Uterus (tissue), 2 donors: ENCODE measurements at regions not wholly inside any gene's neighbourhood (a gene's known extent, or its start where the extent isn't known, plus 50 kb on each side); places are given as distances from the start of the nearest gene placed in this dataset.

Experiments
- POLR2A ChIP-seq, 2 donors: fragments of 450-650 bp; IDR thresholded peaks; one replicate each; pipeline ENCODE4 v1.6.1; 2016; ENCODE audit warnings: antibody characterized with exemption in 2 of 2, mild to moderate bottlenecking in 1 of 2, moderate library complexity in 1 of 2
- TF ChIP-seq, protein P1 (sequence below), 4 experiments: fragments of 200-600 bp in 2 of 4; fragments of 450-650 bp in 2 of 4; sonication (generic) in 2 of 4; IDR thresholded peaks; one replicate each; pipeline ENCODE4 v1.5.1; 2016 to 2019; ENCODE audit warnings: antibody characterized with exemption in 4 of 4, mild to moderate bottlenecking in 2 of 4, moderate library complexity in 1 of 4

DNA sequence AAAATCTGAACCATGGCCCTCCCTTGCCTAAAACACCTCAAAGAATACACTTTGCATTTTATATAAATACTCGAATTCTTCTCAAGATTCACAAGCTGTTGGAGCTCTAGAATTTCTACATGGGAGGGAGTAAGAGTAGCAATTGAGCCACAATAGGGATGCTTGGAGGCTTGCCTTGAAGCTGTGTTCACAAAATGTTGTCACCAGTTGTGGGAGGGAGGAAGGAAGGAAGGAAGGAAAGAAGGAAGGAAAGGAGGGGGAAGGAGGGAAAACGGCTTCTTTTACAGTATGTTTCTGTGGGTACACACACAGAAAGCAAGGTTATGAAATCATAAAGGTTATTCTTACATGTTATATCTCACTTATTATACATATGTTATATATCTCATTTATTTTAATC lies 128.6 kb upstream of the PEG3 start:
- TF ChIP-seq, protein P1, sequence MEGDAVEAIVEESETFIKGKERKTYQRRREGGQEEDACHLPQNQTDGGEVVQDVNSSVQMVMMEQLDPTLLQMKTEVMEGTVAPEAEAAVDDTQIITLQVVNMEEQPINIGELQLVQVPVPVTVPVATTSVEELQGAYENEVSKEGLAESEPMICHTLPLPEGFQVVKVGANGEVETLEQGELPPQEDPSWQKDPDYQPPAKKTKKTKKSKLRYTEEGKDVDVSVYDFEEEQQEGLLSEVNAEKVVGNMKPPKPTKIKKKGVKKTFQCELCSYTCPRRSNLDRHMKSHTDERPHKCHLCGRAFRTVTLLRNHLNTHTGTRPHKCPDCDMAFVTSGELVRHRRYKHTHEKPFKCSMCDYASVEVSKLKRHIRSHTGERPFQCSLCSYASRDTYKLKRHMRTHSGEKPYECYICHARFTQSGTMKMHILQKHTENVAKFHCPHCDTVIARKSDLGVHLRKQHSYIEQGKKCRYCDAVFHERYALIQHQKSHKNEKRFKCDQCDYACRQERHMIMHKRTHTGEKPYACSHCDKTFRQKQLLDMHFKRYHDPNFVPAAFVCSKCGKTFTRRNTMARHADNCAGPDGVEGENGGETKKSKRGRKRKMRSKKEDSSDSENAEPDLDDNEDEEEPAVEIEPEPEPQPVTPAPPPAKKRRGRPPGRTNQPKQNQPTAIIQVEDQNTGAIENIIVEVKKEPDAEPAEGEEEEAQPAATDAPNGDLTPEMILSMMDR (IDR thresholded peaks at IDR 0.05) = no peak
- TF ChIP-seq POLR2A (IDR thresholded peaks at IDR 0.05) = no peak
